Liver (tissue), 8 donors: ENCODE measurements at regions not wholly inside any gene's neighbourhood (a gene's known extent, or its start where the extent isn't known, plus 50 kb on each side); places are given as distances from the start of the nearest gene placed in this dataset.

Source experiments
- DNase-seq: peaks from one replicate; pipeline ENCODE4 v3.0.0-alpha.2; 2017; ENCODE audit warnings: low spot score
- H3K27ac ChIP-seq, 2 donors: one replicate each; pipeline ENCODE4 v1.7.0; 2013; ENCODE audit warnings: inconsistent platforms in 2 of 2, low read length in 2 of 2, control low read depth in 1 of 2, low read depth in 1 of 2, mild to moderate bottlenecking in 1 of 2
- H3K27me3 ChIP-seq, 4 donors: one replicate each; pipeline versions ENCODE4 v1.6.1 to v1.7.0; 2013; ENCODE audit warnings: low read length in 3 of 4, inconsistent platforms in 1 of 4, mild to moderate bottlenecking in 1 of 4, moderate library complexity in 1 of 4; ENCODE audit not compliant: control insufficient read depth in 4 of 4, insufficient read depth in 4 of 4
- H3K36me3 ChIP-seq, 4 donors: one replicate each; pipeline versions ENCODE4 v1.6.1 to v1.7.0; 2013; ENCODE audit warnings: low read length in 3 of 4, mild to moderate bottlenecking in 3 of 4, low read depth in 1 of 4, moderate library complexity in 1 of 4; ENCODE audit not compliant: control insufficient read depth in 4 of 4, insufficient read depth in 3 of 4
- H3K4me1 ChIP-seq, 4 donors: one replicate each; pipeline versions ENCODE4 v1.6.1 to v1.7.0; 2013; ENCODE audit warnings: low read length in 3 of 4, mild to moderate bottlenecking in 3 of 4, moderate library complexity in 1 of 4; ENCODE audit not compliant: control insufficient read depth in 4 of 4, insufficient read depth in 4 of 4
- H3K4me3 ChIP-seq, 3 donors: one replicate each; pipeline versions ENCODE4 v1.6.1 to v1.7.0; 2013; ENCODE audit warnings: low read length in 3 of 3, control low read depth in 1 of 3, low read depth in 1 of 3, mild to moderate bottlenecking in 1 of 3
- H3K9ac ChIP-seq, 2 donors: one replicate each; pipeline ENCODE4 v1.7.0; 2013; ENCODE audit warnings: low read length in 2 of 2, mild to moderate bottlenecking in 2 of 2, moderate library complexity in 2 of 2, control low read depth in 1 of 2, low read depth in 1 of 2
- H3K9me3 ChIP-seq, 4 donors: one replicate each; pipeline versions ENCODE4 v1.6.1 to v1.7.0; 2013; ENCODE audit warnings: low read length in 3 of 4; ENCODE audit not compliant: control insufficient read depth in 4 of 4
- EGR1 ChIP-seq, 2 donors: IDR thresholded peaks; 2 replicates each; pipeline ENCODE4 v1.6.1; 2016 to 2018; ENCODE audit warnings: antibody characterized with exemption in 2 of 2, low read depth in 2 of 2
- FOXA1 ChIP-seq: IDR thresholded peaks from 2 replicates; pipeline ENCODE4 v1.6.1; 2016; ENCODE audit warnings: antibody characterized with exemption
- FOXA2 ChIP-seq: IDR thresholded peaks from 2 replicates; pipeline ENCODE4 v1.6.1; 2016; ENCODE audit warnings: antibody characterized with exemption
- GABPA ChIP-seq, 2 donors: IDR thresholded peaks in 1 of 2; conservative IDR thresholded peaks in 1 of 2; 2 replicates each; pipeline ENCODE4 v1.6.1; 2016; ENCODE audit warnings: antibody characterized with exemption in 2 of 2, mild to moderate bottlenecking in 1 of 2, moderate library complexity in 1 of 2
- HNF4A ChIP-seq, 2 donors: conservative IDR thresholded peaks; 2 replicates each; pipeline ENCODE4 v1.6.1; 2016; ENCODE audit warnings: antibody characterized with exemption in 2 of 2, mild to moderate bottlenecking in 2 of 2
- HNF4G ChIP-seq: IDR thresholded peaks from 2 replicates; pipeline ENCODE4 v1.6.1; 2016; ENCODE audit warnings: antibody characterized with exemption
- JUND ChIP-seq, 2 donors: IDR thresholded peaks; 2 replicates each; pipeline ENCODE4 v1.6.1; 2016; ENCODE audit warnings: antibody characterized with exemption in 2 of 2
- NR2F2 ChIP-seq: IDR thresholded peaks from 2 replicates; pipeline ENCODE4 v1.6.1; 2016; ENCODE audit warnings: antibody characterized with exemption
- RAD21 ChIP-seq, 2 donors: IDR thresholded peaks; 2 replicates each; pipeline ENCODE4 v1.6.1; 2016; ENCODE audit warnings: antibody characterized with exemption in 2 of 2, mild to moderate bottlenecking in 2 of 2
- RXRA ChIP-seq, 2 donors: IDR thresholded peaks; 2 replicates each; pipeline ENCODE4 v1.6.1; 2017 to 2018; ENCODE audit warnings: antibody characterized with exemption in 2 of 2, mild to moderate bottlenecking in 1 of 2
- TAF1 ChIP-seq: conservative IDR thresholded peaks from 2 replicates; pipeline ENCODE4 v1.6.1; 2016; ENCODE audit warnings: antibody characterized with exemption, mild to moderate bottlenecking
- YY1 ChIP-seq: IDR thresholded peaks from 2 replicates; pipeline ENCODE4 v1.6.1; 2016; ENCODE audit warnings: antibody characterized with exemption, mild to moderate bottlenecking
- WGBS: extraction: QIAGEN DNeasy Blood & Tissue Kit; methylation state at CpG from one replicate; pipeline ENCODE4 v1.1.7; 2013; 5-methylcytosine and 5-hydroxymethylcytosine counted together
- TF ChIP-seq, protein P1 (sequence below): IDR thresholded peaks from 2 replicates; pipeline ENCODE4 v1.6.1; 2016; ENCODE audit warnings: antibody characterized with exemption, mild to moderate bottlenecking
- TF ChIP-seq, protein P2 (sequence below): fragments of 150-350 bp; IDR thresholded peaks from 2 replicates; pipeline ENCODE4 v1.5.1; 2017; ENCODE audit warnings: improper control_type of control experiment, low read depth, low read length; ENCODE audit not compliant: missing input control
- TF ChIP-seq, protein P3 (sequence below): IDR thresholded peaks from 2 replicates; pipeline ENCODE4 v1.6.1; 2016; ENCODE audit warnings: antibody characterized with exemption
- TF ChIP-seq, protein P4 (sequence below): IDR thresholded peaks from 2 replicates; pipeline ENCODE4 v1.6.1; 2016; ENCODE audit warnings: antibody characterized with exemption
- donor health status: healthy.
- donor health status: healthy.
- donor health status: healthy.
- donor health status: healthy.
- donor health status: healthy.

DNA sequence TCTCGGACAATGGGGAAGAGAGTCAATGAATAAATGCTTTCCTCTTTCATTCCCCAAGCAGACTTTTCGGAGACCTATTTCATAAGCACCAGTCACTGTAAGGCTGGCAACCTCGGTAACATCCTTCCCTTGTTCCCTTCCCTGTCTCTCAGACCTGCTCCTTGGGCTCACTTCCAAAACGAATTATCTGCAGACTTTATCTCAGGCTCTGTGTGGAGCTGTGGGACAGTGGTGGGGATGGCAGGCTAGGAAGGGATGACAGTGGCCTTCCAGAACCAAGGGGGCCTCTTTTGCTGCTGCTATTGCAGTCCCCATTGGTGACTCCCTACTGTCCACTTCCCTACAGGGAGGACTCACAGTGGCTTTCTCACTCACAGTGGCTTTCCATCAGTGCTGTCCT, 185.6 kb upstream of the MEX3C start:
- Histone ChIP-seq H3K4me3 (no peak overlapping the region), H3K36me3 (no peaks in the 10 kb centered on the region), H3K9ac (no peak overlapping the region), H3K27me3 (no peaks in the 10 kb centered on the region), H3K4me1 (no peaks in the 10 kb centered on the region), H3K27ac (no peak overlapping the region), H3K9me3 (no peaks in the 10 kb centered on the region)
- TF ChIP-seq, protein P1, sequence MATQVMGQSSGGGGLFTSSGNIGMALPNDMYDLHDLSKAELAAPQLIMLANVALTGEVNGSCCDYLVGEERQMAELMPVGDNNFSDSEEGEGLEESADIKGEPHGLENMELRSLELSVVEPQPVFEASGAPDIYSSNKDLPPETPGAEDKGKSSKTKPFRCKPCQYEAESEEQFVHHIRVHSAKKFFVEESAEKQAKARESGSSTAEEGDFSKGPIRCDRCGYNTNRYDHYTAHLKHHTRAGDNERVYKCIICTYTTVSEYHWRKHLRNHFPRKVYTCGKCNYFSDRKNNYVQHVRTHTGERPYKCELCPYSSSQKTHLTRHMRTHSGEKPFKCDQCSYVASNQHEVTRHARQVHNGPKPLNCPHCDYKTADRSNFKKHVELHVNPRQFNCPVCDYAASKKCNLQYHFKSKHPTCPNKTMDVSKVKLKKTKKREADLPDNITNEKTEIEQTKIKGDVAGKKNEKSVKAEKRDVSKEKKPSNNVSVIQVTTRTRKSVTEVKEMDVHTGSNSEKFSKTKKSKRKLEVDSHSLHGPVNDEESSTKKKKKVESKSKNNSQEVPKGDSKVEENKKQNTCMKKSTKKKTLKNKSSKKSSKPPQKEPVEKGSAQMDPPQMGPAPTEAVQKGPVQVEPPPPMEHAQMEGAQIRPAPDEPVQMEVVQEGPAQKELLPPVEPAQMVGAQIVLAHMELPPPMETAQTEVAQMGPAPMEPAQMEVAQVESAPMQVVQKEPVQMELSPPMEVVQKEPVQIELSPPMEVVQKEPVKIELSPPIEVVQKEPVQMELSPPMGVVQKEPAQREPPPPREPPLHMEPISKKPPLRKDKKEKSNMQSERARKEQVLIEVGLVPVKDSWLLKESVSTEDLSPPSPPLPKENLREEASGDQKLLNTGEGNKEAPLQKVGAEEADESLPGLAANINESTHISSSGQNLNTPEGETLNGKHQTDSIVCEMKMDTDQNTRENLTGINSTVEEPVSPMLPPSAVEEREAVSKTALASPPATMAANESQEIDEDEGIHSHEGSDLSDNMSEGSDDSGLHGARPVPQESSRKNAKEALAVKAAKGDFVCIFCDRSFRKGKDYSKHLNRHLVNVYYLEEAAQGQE, result no peak
- TF ChIP-seq YY1 (no peak), HNF4G (no peak), RXRA (IDR thresholded peaks at IDR 0.05) (no peak), NR2F2 (no peak), FOXA2 (no peak), FOXA1 (no peak), EGR1 (IDR thresholded peaks at IDR 0.05; ENCODE audit: low read depth in 2 of 2) (no peak), HNF4A (conservative IDR thresholded peaks at IDR 0.05) (no peak), JUND (IDR thresholded peaks at IDR 0.05) (no peak), GABPA (IDR thresholded peaks at IDR 0.05 in 1 of 2, conservative IDR thresholded peaks at IDR 0.05 in 1 of 2) (no peak)
- TF ChIP-seq, protein P2, sequence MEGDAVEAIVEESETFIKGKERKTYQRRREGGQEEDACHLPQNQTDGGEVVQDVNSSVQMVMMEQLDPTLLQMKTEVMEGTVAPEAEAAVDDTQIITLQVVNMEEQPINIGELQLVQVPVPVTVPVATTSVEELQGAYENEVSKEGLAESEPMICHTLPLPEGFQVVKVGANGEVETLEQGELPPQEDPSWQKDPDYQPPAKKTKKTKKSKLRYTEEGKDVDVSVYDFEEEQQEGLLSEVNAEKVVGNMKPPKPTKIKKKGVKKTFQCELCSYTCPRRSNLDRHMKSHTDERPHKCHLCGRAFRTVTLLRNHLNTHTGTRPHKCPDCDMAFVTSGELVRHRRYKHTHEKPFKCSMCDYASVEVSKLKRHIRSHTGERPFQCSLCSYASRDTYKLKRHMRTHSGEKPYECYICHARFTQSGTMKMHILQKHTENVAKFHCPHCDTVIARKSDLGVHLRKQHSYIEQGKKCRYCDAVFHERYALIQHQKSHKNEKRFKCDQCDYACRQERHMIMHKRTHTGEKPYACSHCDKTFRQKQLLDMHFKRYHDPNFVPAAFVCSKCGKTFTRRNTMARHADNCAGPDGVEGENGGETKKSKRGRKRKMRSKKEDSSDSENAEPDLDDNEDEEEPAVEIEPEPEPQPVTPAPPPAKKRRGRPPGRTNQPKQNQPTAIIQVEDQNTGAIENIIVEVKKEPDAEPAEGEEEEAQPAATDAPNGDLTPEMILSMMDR, result no peak
- DNase-seq, result no peak
- 80% methylated on average over 4 of the region's 4 CpGs for WGBS

DNA sequence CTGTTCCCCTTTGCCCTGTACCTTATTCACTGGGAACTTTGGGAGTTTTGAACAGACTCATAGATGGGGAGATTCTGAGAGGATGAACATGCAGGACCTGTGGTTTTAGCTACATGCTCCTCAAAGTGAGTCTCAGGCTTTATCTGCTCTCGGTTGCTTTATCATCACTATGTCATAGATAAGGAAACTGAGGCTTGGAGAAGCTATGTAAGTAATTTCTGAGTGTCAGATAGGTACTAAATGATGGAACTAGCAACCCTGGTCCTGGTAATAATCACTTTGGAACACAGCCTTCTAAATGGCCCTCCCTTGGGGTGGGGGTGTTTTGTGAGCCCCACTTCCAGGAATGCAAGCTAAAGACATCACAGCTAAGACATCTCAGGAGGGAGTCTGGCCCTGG, 186.2 kb upstream of the MEX3C start:
- no peak overlapping the region for H3K27ac ChIP-seq
- H3K4me3 ChIP-seq, result no peak overlapping the region
- H3K4me1 ChIP-seq, result no peaks in the 10 kb centered on the region
- DNase-seq, result no peak
- H3K27me3 ChIP-seq, result no peaks in the 10 kb centered on the region
- H3K9ac ChIP-seq, result no peak overlapping the region
- TF ChIP-seq RAD21 (IDR thresholded peaks at IDR 0.05), result no peak
- no peak for TF ChIP-seq NR2F2
- TF ChIP-seq, protein P1, result no peak
- TF ChIP-seq HNF4G, result no peak
- no peak for TF ChIP-seq JUND (IDR thresholded peaks at IDR 0.05)
- TF ChIP-seq, protein P3, sequence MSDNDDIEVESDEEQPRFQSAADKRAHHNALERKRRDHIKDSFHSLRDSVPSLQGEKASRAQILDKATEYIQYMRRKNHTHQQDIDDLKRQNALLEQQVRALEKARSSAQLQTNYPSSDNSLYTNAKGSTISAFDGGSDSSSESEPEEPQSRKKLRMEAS, result no peak
- no peak for TF ChIP-seq FOXA1
- no peak for TF ChIP-seq HNF4A (conservative IDR thresholded peaks at IDR 0.05)
- no peak for TF ChIP-seq GABPA (IDR thresholded peaks at IDR 0.05 in 1 of 2, conservative IDR thresholded peaks at IDR 0.05 in 1 of 2)
- no peak for TF ChIP-seq EGR1 (IDR thresholded peaks at IDR 0.05; ENCODE audit: low read depth in 2 of 2)
- TF ChIP-seq, protein P4, sequence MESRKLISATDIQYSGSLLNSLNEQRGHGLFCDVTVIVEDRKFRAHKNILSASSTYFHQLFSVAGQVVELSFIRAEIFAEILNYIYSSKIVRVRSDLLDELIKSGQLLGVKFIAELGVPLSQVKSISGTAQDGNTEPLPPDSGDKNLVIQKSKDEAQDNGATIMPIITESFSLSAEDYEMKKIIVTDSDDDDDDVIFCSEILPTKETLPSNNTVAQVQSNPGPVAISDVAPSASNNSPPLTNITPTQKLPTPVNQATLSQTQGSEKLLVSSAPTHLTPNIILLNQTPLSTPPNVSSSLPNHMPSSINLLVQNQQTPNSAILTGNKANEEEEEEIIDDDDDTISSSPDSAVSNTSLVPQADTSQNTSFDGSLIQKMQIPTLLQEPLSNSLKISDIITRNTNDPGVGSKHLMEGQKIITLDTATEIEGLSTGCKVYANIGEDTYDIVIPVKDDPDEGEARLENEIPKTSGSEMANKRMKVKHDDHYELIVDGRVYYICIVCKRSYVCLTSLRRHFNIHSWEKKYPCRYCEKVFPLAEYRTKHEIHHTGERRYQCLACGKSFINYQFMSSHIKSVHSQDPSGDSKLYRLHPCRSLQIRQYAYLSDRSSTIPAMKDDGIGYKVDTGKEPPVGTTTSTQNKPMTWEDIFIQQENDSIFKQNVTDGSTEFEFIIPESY, result no peak
- no peak for TF ChIP-seq YY1
- no peak for TF ChIP-seq TAF1
- H3K36me3 ChIP-seq, result no peaks in the 10 kb centered on the region
- WGBS, result 79% methylated on average over 1 of the region's 1 CpG
- no peaks in the 10 kb centered on the region for H3K9me3 ChIP-seq
